ENCODE measurements at regions not wholly inside any gene's neighbourhood (a gene's known extent, or its start where the extent isn't known, plus 50 kb on each side); places are given as distances from the start of the nearest gene placed in this dataset.

DNA sequence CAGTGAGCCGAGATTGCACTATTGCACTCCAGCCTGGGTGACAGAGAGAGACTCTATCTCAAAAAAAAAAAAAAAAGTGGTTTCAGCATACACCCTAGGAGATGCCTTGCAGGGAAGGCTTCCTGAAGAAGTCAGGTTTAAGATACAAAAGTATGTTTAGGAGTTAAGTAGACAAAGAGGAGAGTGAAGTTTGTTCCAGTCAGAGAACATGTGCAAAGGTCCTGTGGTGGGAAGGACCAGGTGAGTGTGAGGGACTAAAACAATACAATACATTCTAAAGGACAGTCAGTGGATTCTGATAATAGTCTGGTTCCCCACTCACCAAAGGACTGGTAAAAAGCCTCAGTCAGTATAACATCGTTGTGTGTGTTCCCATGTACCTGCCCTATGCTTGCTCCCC, 299.3 kb downstream of the HIVEP2 start:
- TF ChIP-seq POLR2A (IDR thresholded peaks at IDR 0.05) = no peak
- TF ChIP-seq, protein P1, sequence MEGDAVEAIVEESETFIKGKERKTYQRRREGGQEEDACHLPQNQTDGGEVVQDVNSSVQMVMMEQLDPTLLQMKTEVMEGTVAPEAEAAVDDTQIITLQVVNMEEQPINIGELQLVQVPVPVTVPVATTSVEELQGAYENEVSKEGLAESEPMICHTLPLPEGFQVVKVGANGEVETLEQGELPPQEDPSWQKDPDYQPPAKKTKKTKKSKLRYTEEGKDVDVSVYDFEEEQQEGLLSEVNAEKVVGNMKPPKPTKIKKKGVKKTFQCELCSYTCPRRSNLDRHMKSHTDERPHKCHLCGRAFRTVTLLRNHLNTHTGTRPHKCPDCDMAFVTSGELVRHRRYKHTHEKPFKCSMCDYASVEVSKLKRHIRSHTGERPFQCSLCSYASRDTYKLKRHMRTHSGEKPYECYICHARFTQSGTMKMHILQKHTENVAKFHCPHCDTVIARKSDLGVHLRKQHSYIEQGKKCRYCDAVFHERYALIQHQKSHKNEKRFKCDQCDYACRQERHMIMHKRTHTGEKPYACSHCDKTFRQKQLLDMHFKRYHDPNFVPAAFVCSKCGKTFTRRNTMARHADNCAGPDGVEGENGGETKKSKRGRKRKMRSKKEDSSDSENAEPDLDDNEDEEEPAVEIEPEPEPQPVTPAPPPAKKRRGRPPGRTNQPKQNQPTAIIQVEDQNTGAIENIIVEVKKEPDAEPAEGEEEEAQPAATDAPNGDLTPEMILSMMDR (IDR thresholded peaks at IDR 0.05) = no peak
